ENCODE measurements at regions not wholly inside any gene's neighbourhood (a gene's known extent, or its start where the extent isn't known, plus 50 kb on each side); places are given as distances from the start of the nearest gene placed in this dataset.

DNA sequence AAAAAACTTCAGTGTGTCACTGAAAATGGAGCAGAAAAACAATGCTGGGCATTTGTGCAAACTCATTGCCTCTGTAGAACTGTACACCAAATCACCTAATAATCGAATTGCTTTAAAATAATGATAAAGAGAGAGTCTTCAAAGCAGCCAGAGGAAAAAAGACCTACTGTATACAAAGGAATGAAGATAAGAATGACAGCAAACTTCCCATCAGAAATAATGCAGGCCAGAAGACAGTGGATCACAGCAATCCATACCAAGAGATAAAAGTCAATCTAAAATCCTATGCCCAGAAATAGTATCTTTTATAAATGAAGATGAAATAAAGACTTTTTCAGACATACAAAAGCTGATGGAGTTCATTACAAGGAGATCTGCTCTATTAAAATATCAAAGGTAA lies 134.7 kb upstream of the VEPH1 start (continued):
- TF ChIP-seq, protein P1, sequence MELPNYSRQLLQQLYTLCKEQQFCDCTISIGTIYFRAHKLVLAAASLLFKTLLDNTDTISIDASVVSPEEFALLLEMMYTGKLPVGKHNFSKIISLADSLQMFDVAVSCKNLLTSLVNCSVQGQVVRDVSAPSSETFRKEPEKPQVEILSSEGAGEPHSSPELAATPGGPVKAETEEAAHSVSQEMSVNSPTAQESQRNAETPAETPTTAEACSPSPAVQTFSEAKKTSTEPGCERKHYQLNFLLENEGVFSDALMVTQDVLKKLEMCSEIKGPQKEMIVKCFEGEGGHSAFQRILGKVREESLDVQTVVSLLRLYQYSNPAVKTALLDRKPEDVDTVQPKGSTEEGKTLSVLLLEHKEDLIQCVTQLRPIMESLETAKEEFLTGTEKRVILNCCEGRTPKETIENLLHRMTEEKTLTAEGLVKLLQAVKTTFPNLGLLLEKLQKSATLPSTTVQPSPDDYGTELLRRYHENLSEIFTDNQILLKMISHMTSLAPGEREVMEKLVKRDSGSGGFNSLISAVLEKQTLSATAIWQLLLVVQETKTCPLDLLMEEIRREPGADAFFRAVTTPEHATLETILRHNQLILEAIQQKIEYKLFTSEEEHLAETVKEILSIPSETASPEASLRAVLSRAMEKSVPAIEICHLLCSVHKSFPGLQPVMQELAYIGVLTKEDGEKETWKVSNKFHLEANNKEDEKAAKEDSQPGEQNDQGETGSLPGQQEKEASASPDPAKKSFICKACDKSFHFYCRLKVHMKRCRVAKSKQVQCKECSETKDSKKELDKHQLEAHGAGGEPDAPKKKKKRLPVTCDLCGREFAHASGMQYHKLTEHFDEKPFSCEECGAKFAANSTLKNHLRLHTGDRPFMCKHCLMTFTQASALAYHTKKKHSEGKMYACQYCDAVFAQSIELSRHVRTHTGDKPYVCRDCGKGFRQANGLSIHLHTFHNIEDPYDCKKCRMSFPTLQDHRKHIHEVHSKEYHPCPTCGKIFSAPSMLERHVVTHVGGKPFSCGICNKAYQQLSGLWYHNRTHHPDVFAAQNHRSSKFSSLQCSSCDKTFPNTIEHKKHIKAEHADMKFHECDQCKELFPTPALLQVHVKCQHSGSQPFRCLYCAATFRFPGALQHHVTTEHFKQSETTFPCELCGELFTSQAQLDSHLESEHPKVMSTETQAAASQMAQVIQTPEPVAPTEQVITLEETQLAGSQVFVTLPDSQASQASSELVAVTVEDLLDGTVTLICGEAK (IDR thresholded peaks at IDR 0.05), result no peak
- TF ChIP-seq, protein P1 (CRISPR knock-in tag; IDR thresholded peaks at IDR 0.05), result no peak
- TF ChIP-seq BHLHE40 (IDR thresholded peaks at IDR 0.05; ENCODE audit: low read length) (no peak), ZNF695 (CRISPR knock-in tag; IDR thresholded peaks at IDR 0.05) (no peak), JUNB (CRISPR knock-in tag; conservative IDR thresholded peaks at IDR 0.05) (no peak), ZSCAN29 (IDR thresholded peaks at IDR 0.05) (no peak), FOXJ2 (tag; IDR thresholded peaks at IDR 0.05) (no peak)
- TF ChIP-seq, protein P2, sequence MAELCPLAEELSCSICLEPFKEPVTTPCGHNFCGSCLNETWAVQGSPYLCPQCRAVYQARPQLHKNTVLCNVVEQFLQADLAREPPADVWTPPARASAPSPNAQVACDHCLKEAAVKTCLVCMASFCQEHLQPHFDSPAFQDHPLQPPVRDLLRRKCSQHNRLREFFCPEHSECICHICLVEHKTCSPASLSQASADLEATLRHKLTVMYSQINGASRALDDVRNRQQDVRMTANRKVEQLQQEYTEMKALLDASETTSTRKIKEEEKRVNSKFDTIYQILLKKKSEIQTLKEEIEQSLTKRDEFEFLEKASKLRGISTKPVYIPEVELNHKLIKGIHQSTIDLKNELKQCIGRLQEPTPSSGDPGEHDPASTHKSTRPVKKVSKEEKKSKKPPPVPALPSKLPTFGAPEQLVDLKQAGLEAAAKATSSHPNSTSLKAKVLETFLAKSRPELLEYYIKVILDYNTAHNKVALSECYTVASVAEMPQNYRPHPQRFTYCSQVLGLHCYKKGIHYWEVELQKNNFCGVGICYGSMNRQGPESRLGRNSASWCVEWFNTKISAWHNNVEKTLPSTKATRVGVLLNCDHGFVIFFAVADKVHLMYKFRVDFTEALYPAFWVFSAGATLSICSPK (IDR thresholded peaks at IDR 0.05; ENCODE audit: borderline replicate concordance), result no peak
